GM18502 (cell line): ENCODE measurements at regions not wholly inside any gene's neighbourhood (a gene's known extent, or its start where the extent isn't known, plus 50 kb on each side); places are given as distances from the start of the nearest gene placed in this dataset.
A peak's percentile ranks its signal among the peaks of the same experiment; 100 is the strongest.
"Not testable (repeated sequence)": the region's sequence is repeated elsewhere in the genome, so short reads cannot be mapped to it uniquely, and the experiment has no call there.

Source experiments
- ATAC-seq: cut with Tn5 transposase; IDR thresholded peaks from one replicate; pipeline ENCODE4 v1.9.1; 2021; ENCODE audit warnings: mild to moderate bottlenecking; ENCODE audit not compliant: unreplicated experiment, poor library complexity

DNA sequence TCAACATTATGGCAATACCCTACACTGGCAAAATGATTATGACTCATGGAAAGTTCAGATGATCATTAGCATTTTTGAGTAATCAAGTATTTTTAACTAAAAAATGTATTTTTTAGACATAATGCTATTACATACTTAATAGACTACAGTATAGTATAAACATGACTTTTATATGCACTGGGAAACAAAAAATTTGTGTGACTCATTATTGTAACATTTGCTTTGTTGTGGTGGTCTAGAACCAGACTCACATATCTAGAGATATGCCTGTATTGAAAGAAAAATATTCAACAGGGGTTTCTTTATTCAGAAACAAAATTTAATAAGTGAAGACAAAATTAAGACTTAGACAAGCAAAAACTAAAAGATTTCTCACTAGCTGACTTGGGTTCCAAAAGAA lies 385.3 kb upstream of the RIOK2 start:
- ATAC-seq: no peak

DNA sequence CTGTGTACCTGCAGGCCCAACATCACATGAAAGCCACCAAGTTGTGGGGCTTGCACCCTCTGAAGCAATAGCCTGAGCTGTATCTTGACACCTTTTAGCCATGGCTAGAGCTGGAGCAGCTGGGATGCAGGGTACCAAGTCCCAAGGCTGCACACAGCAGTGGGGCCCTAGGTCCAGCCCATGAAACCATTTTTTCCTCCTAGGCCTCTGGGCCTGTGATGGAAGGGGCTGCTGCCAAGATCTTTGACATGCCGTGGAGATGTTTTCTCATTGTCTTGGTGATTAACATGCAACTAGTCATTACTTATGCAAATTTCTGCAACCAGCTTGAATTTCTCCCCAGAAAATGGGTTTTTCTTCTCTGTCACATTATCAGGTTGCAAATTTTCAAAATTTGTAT lies 387.2 kb upstream of the RIOK2 start:
- ATAC-seq: no peak

DNA sequence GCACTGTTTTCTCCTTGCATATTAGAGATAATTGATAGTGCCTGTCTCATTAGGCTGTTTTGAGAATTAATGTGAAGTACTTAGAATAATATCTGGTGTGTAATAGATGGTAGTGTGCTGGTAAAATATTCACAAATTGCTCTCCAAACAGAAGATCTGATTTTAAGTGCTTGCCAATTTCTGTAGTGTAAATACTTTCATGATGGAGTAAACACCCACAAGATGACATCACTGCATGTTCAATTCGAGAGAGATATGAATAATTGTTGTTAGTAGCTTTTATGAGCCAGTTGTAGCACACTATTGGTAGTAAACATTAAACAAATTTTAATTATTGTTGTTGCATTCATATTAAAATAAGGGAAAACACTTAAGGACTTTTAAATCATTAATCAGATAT lies 392.3 kb upstream of the RIOK2 start:
- ATAC-seq: no peak

- no peak for ATAC-seq
Measured at GRCh38 chr5:97576956-97577355, 393.9 kb upstream of the RIOK2 start.

GRCh38 chr5:97579977-97580376 lies 396.9 kb upstream of the RIOK2 start:
- ATAC-seq: not testable (repeated sequence)

DNA sequence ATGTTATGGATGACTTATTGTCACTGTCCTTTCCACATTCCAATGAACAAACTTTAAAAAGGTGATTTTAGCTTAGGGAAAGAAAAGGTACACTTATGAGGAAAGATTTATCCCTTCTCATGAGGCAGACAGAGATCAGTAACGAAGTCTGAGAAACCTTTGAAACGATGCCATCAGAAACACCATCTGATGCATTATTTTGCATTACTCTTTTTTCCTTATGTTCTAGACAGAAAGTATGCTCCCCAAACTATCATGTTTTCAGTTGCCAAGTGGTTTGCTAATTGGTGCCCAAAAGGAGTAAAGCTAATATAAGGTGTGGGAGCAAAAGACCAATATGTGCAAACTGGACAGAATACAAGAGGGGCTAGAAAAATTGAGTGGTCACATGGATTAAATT lies 397.7 kb upstream of the RIOK2 start:
- no peak for ATAC-seq

DNA sequence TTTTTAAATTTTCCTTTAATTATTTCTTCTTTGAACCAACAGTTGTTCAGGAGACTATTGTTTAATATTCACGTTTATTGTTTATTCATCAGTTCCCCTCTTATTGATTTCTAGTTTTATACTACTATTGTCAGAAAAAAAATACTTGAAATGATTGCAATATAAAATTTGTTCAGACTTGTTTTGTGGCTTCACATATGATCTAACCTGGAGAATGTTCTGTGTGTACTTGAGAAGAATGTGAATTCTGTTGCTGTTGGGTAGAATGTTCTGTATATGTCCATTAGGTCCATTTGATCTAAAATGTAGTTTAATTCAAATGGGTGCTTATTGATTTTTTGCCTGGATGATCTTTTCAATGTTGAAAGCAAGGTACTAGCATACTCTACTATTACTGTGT lies 408.7 kb upstream of the RIOK2 start:
- ATAC-seq: no peak

DNA sequence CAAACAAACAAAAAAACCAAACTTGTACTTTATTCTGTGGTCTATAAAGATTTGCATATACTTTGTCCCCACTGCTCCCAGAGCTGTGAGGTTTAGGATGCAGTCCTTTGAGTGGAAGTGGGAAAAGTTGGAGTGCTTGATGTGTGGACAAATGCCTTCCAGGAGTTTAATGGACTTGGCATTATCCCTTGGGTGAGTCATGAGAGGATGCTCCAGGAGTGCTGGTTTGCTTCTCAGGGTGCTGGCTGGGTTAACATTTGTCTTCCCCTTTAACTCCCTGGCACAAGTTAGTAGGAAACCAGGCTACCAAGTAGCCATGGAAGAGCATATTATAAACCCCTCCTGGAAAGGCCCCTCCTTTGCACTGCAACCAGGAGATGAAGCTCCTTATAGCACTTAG lies 417.4 kb upstream of the RIOK2 start:
- no peak for ATAC-seq

- ATAC-seq: no peak
Measured at GRCh38 chr5:97601651-97602050, 418.6 kb upstream of the RIOK2 start.

- no peak for ATAC-seq
Measured at GRCh38 chr5:97606531-97606930, 423.5 kb upstream of the RIOK2 start.

GRCh38 chr5:97608501-97608900 lies 425.5 kb upstream of the RIOK2 start:
- no peak for ATAC-seq

DNA sequence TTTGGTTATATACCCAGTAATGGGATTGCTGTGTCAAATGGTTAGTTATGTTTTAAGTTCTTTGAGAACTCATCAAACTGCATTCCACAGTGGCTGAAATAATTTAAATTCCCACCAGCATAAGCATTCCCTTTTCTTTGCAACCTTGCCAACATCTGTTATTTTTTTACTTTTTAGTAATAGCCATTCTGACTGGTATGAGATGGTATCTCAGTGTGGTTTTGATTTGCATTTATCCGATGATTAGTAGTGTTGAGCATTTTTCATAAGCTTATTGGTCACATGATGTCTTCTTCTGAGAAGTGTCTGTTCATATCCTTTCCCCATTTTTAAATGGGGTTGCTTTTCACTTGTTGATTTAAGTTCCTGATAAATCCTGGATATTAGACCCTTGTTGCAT lies 435.7 kb upstream of the RIOK2 start:
- ATAC-seq: no peak

GRCh38 chr5:97623441-97623840 lies 440.4 kb upstream of the RIOK2 start:
- no peak for ATAC-seq

GRCh38 chr5:97624886-97625285 lies 441.8 kb upstream of the RIOK2 start:
- ATAC-seq: no peak

- no peak for ATAC-seq
Measured at GRCh38 chr5:97627272-97627671, 444.2 kb upstream of the RIOK2 start.

DNA sequence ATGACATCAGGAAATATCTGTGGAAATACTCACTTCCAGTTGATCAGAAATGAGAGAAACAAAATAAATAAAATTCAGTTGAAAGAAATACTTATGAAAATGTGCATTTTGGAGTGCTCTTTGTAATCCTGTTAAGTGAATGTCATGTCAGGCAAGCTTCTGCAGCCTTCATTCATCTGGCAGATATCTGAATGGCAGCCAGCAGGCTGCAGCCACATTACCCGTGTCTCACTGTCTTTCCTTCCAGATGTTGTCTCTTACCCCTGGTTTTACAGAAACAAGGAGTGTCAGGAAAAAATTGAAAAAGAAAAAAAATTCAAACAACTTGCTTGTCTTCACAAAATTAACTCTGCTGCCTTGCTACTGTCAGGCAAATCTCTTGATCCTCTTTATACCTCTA lies 445.0 kb upstream of the RIOK2 start:
- no peak for ATAC-seq

DNA sequence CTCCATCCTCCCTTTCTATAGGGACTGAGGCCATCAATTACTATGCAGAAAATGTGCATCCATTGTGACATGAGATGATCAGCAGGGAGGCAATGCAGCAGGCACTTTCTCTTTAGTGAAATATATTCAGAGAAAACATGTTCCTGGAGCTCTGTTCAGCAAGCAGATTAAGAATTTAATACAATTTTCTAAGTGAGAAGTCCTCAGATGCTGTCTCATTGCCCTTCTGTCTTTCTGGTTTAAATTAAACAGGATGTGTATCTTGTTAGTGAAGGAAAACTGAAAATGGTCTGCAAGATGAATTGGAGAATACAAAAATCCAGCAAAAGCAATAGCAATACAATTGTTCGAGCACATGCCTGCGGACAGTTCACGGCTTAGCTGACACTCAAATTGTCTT lies 445.8 kb upstream of the RIOK2 start:
- ATAC-seq: no peak

- ATAC-seq: no peak
Measured at GRCh38 chr5:97629276-97629675, 446.2 kb upstream of the RIOK2 start.

GRCh38 chr5:97635553-97635952 lies 452.5 kb upstream of the RIOK2 start:
- ATAC-seq: peak; percentile 53

GRCh38 chr5:97636766-97637165 lies 453.7 kb upstream of the RIOK2 start:
- ATAC-seq: no peak

- no peak for ATAC-seq
Measured at GRCh38 chr5:97641081-97641480, 458.0 kb upstream of the RIOK2 start.

- no peak for ATAC-seq
Measured at GRCh38 chr5:97644206-97644605, 461.2 kb upstream of the RIOK2 start.

DNA sequence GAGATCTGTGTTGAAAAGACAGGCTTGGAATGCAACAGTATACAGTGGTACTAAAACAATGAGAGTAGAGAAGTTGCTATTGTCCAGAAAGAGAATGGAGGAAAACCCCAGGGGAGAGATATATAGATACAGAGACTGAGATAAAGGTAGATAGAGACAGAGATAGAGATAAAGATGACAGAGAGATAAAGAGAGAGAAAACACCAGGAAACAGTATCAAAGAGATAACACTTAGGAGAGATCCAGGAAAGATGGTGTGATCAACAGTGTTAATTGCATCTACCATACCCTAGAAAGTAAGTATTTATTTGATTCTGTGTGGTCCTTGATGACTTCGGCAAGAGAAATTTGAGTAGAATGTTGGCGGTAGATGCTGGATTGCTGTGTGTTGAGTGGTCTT lies 461.8 kb upstream of the RIOK2 start:
- no peak for ATAC-seq
